GM23338 (cell line): ENCODE measurements at regions not wholly inside any gene's neighbourhood (a gene's known extent, or its start where the extent isn't known, plus 50 kb on each side); places are given as distances from the start of the nearest gene placed in this dataset.

Experiments used
- ATAC-seq: fragments of 200-7000 bp; cut with Tn5 transposase; 3 replicates; pipeline ENCODE4 v1.9.1; 2020
- DNase-seq: peaks from one replicate; pipeline ENCODE4 v3.0.0-alpha.2; 2015; ENCODE audit warnings: low spot score
- H2AFZ ChIP-seq: fragments of 200-600 bp; sonication (generic); 2 replicates; pipeline ENCODE4 v1.8.0; 2016; ENCODE audit warnings: antibody characterized with exemption, mild to moderate bottlenecking, moderate library complexity
- H3F3A ChIP-seq: fragments of 200-600 bp; sonication (generic); replicated peaks from 2 replicates; pipeline ENCODE4 v1.8.0; 2017; ENCODE audit warnings: antibody characterized with exemption, mixed run types, low read depth
- H3K27ac ChIP-seq: fragments of 200-600 bp; sonication (generic); 2 replicates; pipeline ENCODE4 v1.6.1; 2016; ENCODE audit warnings: low read depth
- H3K27me3 ChIP-seq: fragments of 200-600 bp; sonication (generic); 2 replicates; pipeline ENCODE4 v1.8.0; 2016; ENCODE audit warnings: mild to moderate bottlenecking, mixed run types, moderate library complexity; ENCODE audit not compliant: insufficient read depth
- H3K36me3 ChIP-seq: fragments of 200-600 bp; sonication (generic); 2 replicates; pipeline ENCODE4 v1.8.0; 2016; ENCODE audit warnings: mild to moderate bottlenecking; ENCODE audit not compliant: insufficient read depth
- H3K4me1 ChIP-seq: fragments of 200-600 bp; sonication (generic); 2 replicates; pipeline ENCODE4 v1.8.0; 2016; ENCODE audit warnings: mild to moderate bottlenecking, moderate library complexity; ENCODE audit not compliant: insufficient read depth
- H3K4me2 ChIP-seq: fragments of 200-600 bp; sonication (generic); 2 replicates; pipeline ENCODE4 v1.7.1; 2017; ENCODE audit warnings: mixed run types
- H3K4me3 ChIP-seq: fragments of 200-600 bp; sonication (generic); 2 replicates; pipeline ENCODE4 v1.6.1; 2016; ENCODE audit warnings: mixed run types
- H3K79me2 ChIP-seq: fragments of 200-600 bp; sonication (generic); replicated peaks from 2 replicates; pipeline ENCODE4 v1.8.0; 2017; ENCODE audit warnings: mild to moderate bottlenecking; ENCODE audit not compliant: insufficient read depth
- H3K9me2 ChIP-seq: fragments of 200-600 bp; sonication (generic); 2 replicates; pipeline ENCODE4 v1.8.0; 2017; ENCODE audit not compliant: insufficient read depth
- H4K20me1 ChIP-seq: fragments of 200-600 bp; sonication (generic); replicated peaks from 2 replicates; pipeline ENCODE4 v1.8.0; 2017; ENCODE audit warnings: mild to moderate bottlenecking; ENCODE audit not compliant: insufficient read depth
- H3K27ac Mint-ChIP-seq: 2 replicates; pipeline ENCODE4 v1.8.0; 2020; ENCODE audit warnings: inconsistent platforms, mild to moderate bottlenecking, moderate library complexity, mixed read lengths
- H3K27me3 Mint-ChIP-seq: 3 replicates; pipeline ENCODE4 v1.8.0; 2022; ENCODE audit warnings: low read depth, mild to moderate bottlenecking, moderate library complexity, mixed read lengths, inconsistent platforms; ENCODE audit not compliant: insufficient read depth, poor library complexity
- H3K36me3 Mint-ChIP-seq: 3 replicates; pipeline ENCODE4 v1.8.0; 2021; ENCODE audit warnings: low read depth, mild to moderate bottlenecking, inconsistent platforms, moderate library complexity, mixed read lengths
- H3K4me1 Mint-ChIP-seq: 3 replicates; pipeline ENCODE4 v1.8.0; 2020; ENCODE audit warnings: mild to moderate bottlenecking, inconsistent platforms, mixed read lengths
- H3K4me3 Mint-ChIP-seq: 3 replicates; pipeline ENCODE4 v1.8.0; 2021; ENCODE audit warnings: moderate library complexity, mild to moderate bottlenecking, inconsistent platforms, mixed read lengths
- H3K9me3 Mint-ChIP-seq: 3 replicates; pipeline ENCODE4 v1.8.0; 2020; ENCODE audit warnings: moderate library complexity, mild to moderate bottlenecking, inconsistent platforms, mixed read lengths
- CREB1 ChIP-seq: fragments of 250-450 bp; sonication (Bioruptor Pico); IDR thresholded peaks from 2 replicates; pipeline ENCODE4 v1.5.0; 2020; ENCODE audit warnings: low read depth, mild to moderate bottlenecking, moderate library complexity
- CTCF ChIP-seq, 2 experiments: fragments of 200-600 bp in 1 of 2; sonication (generic) in 1 of 2; conservative IDR thresholded peaks; 2 replicates each; pipeline versions ENCODE4 v1.5.1 to v1.6.1; 2016 to 2017; ENCODE audit warnings: antibody characterized with exemption in 2 of 2, low read depth in 2 of 2, mild to moderate bottlenecking in 2 of 2, moderate library complexity in 1 of 2
- JUNB ChIP-seq: IDR thresholded peaks from one replicate; pipeline ENCODE4 v1.6.1; 2016; ENCODE audit warnings: antibody characterized with exemption; ENCODE audit not compliant: unreplicated experiment
- NANOG ChIP-seq: IDR thresholded peaks from 2 replicates; pipeline ENCODE4 v1.6.1; 2016; ENCODE audit warnings: antibody characterized with exemption, borderline replicate concordance
- POLR2AphosphoS5 ChIP-seq: IDR thresholded peaks from 2 replicates; pipeline ENCODE4 v1.6.1; 2016; ENCODE audit warnings: antibody characterized with exemption, low read depth
- REST ChIP-seq: IDR thresholded peaks from one replicate; pipeline ENCODE4 v1.6.1; 2018; ENCODE audit warnings: antibody characterized with exemption; ENCODE audit not compliant: unreplicated experiment
- STAT1 ChIP-seq: IDR thresholded peaks from one replicate; pipeline ENCODE4 v1.6.1; 2016; ENCODE audit warnings: antibody characterized with exemption; ENCODE audit not compliant: unreplicated experiment
- TF ChIP-seq, protein P1 (sequence below): fragments of 250-450 bp; sonication (Bioruptor Pico); IDR thresholded peaks from 2 replicates; pipeline ENCODE4 v1.5.0; 2020; ENCODE audit warnings: mild to moderate bottlenecking, moderate library complexity

GRCh38 chr10:120705309-120705708 is 145.9 kb upstream of the WDR11 start (continued):
- TF ChIP-seq, protein P1, sequence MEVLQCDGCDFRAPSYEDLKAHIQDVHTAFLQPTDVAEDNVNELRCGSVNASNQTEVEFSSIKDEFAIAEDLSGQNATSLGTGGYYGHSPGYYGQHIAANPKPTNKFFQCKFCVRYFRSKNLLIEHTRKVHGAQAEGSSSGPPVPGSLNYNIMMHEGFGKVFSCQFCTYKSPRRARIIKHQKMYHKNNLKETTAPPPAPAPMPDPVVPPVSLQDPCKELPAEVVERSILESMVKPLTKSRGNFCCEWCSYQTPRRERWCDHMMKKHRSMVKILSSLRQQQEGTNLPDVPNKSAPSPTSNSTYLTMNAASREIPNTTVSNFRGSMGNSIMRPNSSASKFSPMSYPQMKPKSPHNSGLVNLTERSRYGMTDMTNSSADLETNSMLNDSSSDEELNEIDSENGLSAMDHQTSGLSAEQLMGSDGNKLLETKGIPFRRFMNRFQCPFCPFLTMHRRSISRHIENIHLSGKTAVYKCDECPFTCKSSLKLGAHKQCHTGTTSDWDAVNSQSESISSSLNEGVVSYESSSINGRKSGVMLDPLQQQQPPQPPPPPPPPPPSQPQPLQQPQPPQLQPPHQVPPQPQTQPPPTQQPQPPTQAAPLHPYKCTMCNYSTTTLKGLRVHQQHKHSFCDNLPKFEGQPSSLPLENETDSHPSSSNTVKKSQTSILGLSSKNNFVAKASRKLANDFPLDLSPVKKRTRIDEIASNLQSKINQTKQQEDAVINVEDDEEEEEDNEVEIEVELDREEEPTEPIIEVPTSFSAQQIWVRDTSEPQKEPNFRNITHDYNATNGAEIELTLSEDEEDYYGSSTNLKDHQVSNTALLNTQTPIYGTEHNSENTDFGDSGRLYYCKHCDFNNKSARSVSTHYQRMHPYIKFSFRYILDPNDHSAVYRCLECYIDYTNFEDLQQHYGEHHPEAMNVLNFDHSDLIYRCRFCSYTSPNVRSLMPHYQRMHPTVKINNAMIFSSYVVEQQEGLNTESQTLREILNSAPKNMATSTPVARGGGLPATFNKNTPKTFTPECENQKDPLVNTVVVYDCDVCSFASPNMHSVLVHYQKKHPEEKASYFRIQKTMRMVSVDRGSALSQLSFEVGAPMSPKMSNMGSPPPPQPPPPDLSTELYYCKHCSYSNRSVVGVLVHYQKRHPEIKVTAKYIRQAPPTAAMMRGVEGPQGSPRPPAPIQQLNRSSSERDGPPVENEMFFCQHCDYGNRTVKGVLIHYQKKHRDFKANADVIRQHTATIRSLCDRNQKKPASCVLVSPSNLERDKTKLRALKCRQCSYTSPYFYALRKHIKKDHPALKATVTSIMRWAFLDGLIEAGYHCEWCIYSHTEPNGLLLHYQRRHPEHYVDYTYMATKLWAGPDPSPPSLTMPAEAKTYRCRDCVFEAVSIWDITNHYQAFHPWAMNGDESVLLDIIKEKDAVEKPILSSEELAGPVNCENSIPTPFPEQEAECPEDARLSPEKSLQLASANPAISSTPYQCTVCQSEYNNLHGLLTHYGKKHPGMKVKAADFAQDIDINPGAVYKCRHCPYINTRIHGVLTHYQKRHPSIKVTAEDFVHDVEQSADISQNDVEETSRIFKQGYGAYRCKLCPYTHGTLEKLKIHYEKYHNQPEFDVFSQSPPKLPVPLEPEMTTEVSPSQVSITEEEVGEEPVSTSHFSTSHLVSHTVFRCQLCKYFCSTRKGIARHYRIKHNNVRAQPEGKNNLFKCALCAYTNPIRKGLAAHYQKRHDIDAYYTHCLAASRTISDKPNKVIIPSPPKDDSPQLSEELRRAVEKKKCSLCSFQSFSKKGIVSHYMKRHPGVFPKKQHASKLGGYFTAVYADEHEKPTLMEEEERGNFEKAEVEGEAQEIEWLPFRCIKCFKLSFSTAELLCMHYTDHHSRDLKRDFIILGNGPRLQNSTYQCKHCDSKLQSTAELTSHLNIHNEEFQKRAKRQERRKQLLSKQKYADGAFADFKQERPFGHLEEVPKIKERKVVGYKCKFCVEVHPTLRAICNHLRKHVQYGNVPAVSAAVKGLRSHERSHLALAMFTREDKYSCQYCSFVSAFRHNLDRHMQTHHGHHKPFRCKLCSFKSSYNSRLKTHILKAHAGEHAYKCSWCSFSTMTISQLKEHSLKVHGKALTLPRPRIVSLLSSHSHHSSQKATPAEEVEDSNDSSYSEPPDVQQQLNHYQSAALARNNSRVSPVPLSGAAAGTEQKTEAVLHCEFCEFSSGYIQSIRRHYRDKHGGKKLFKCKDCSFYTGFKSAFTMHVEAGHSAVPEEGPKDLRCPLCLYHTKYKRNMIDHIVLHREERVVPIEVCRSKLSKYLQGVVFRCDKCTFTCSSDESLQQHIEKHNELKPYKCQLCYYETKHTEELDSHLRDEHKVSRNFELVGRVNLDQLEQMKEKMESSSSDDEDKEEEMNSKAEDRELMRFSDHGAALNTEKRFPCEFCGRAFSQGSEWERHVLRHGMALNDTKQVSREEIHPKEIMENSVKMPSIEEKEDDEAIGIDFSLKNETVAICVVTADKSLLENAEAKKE (CRISPR knock-in tag), result no peak
- TF ChIP-seq CTCF (conservative IDR thresholded peaks at IDR 0.05; ENCODE audit: low read depth in 2 of 2), result no peak
- TF ChIP-seq NANOG, result no peak
- no peak for TF ChIP-seq JUNB
- no peak for TF ChIP-seq POLR2AphosphoS5

DNA sequence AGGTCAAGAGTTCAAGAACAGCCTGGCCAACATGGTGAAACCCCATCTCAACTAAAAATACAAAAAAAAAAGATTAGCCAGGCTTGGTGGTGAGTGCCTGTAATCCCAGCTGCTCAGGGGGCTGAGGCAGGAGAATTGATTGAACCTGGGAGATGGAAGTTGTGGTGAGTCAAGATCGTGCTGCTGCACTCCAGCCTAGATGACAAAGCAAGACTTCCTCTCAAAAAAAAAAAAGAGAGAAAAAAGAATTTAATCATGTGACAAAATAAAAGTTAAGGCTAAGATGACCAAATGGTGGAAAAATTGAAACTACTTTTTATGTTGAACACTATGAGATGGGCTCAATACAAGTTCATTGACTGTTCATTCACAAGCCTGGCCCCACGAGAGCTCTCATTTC is 141.1 kb upstream of the WDR11 start:
- Mint-ChIP-seq H3K4me3 (no peak overlapping the region), H3K9me3 (no peaks in the 10 kb centered on the region)
- no peak overlapping the region for H3K4me3 ChIP-seq

More for the DNA sequence above, 141.1 kb upstream of the WDR11 start:
- peaks cover 9% of the 10 kb centered on the region; the same call in 2 of the 3 replicates for H3K4me1 Mint-ChIP-seq
- Histone ChIP-seq H3K9me2 (0 out of 2 replicates have a peak, but pooled peaks cover 3% of the 10 kb centered on the region), H2AFZ (no peak overlapping the region), H3F3A (no peaks in the 10 kb centered on the region), H3K4me2 (no peak overlapping the region), H3K36me3 (no peaks in the 10 kb centered on the region), H3K79me2 (no peaks in the 10 kb centered on the region), H3K4me1 (peaks cover 5% of the 10 kb centered on the region; the same call in 1 of the 2 replicates), H3K27me3 (no peaks in the 10 kb centered on the region), H4K20me1 (no peaks in the 10 kb centered on the region), H3K27ac (no peak overlapping the region)
- H3K27ac Mint-ChIP-seq, result no peak overlapping the region
- no peaks in the 10 kb centered on the region for H3K36me3 Mint-ChIP-seq
- TF ChIP-seq STAT1, result no peak
- no peak for TF ChIP-seq CREB1 (CRISPR knock-in tag)
- TF ChIP-seq REST, result no peak
- H3K27me3 Mint-ChIP-seq, result no peaks in the 10 kb centered on the region
- ATAC-seq (no peak), DNase-seq (no peak)
